ENCODE measurements at regions not wholly inside any gene's neighbourhood (a gene's known extent, or its start where the extent isn't known, plus 50 kb on each side); places are given as distances from the start of the nearest gene placed in this dataset.

DNA sequence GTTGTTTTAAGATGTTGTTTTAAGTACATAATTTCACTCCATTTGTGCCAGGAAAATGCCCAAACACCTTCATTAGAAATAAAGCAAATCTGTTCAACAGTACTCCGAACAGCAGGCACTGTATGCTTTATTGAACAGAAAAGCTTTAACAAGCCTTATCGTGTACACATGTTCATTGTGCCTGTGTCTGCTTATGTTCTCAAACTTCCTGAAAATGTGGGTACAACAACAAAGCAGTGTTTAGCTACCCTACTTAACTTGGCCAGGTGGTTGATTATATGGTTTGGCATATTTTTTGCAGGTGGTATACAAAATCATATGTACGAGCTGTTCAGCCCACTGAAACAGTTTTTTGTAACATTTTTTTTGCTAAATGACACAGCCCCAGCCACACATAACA, 718.0 kb downstream of the DACH1 start:
- TF ChIP-seq, protein P1, sequence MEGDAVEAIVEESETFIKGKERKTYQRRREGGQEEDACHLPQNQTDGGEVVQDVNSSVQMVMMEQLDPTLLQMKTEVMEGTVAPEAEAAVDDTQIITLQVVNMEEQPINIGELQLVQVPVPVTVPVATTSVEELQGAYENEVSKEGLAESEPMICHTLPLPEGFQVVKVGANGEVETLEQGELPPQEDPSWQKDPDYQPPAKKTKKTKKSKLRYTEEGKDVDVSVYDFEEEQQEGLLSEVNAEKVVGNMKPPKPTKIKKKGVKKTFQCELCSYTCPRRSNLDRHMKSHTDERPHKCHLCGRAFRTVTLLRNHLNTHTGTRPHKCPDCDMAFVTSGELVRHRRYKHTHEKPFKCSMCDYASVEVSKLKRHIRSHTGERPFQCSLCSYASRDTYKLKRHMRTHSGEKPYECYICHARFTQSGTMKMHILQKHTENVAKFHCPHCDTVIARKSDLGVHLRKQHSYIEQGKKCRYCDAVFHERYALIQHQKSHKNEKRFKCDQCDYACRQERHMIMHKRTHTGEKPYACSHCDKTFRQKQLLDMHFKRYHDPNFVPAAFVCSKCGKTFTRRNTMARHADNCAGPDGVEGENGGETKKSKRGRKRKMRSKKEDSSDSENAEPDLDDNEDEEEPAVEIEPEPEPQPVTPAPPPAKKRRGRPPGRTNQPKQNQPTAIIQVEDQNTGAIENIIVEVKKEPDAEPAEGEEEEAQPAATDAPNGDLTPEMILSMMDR (IDR thresholded peaks at IDR 0.05; ENCODE audit: low read depth, low read length), result no peak
- no peak for TF ChIP-seq EZH2phosphoT487 (IDR thresholded peaks at IDR 0.05; ENCODE audit: low read depth)

Measured in OCI-LY3 (cell line).